ENCODE measurements at regions not wholly inside any gene's neighbourhood (a gene's known extent, or its start where the extent isn't known, plus 50 kb on each side); places are given as distances from the start of the nearest gene placed in this dataset.
"Not testable (repeated sequence)": the region's sequence is repeated elsewhere in the genome, so short reads cannot be mapped to it uniquely, and the experiment has no call there.

GRCh38 chr13:18322821-18323220 lies 858.8 kb downstream of the TUBA3C start:
- not testable (repeated sequence) for DNase-seq

GRCh38 chr13:18319653-18320052 lies 862.0 kb downstream of the TUBA3C start:
- not testable (repeated sequence) for DNase-seq

GRCh38 chr13:18303240-18303813 lies 878.3 kb downstream of the TUBA3C start:
- DNase-seq = not testable (repeated sequence)

- DNase-seq = not testable (repeated sequence)
Measured at GRCh38 chr13:18300968-18301367, 880.7 kb downstream of the TUBA3C start.

- DNase-seq = not testable (repeated sequence)
Measured at GRCh38 chr13:18297359-18297758, 884.3 kb downstream of the TUBA3C start.

GRCh38 chr13:18296617-18297016 lies 885.0 kb downstream of the TUBA3C start:
- not testable (repeated sequence) for DNase-seq

- not testable (repeated sequence) for DNase-seq
Measured at GRCh38 chr13:18294311-18294710, 887.3 kb downstream of the TUBA3C start.

GRCh38 chr13:18286848-18287247 lies 894.8 kb downstream of the TUBA3C start:
- not testable (repeated sequence) for DNase-seq

GRCh38 chr13:18285663-18286062 lies 896.0 kb downstream of the TUBA3C start:
- not testable (repeated sequence) for DNase-seq

GRCh38 chr13:18284040-18284439 lies 897.6 kb downstream of the TUBA3C start:
- not testable (repeated sequence) for DNase-seq

- DNase-seq = not testable (repeated sequence)
Measured at GRCh38 chr13:18281829-18282597, 899.6 kb downstream of the TUBA3C start.

- DNase-seq = not testable (repeated sequence)
Measured at GRCh38 chr13:18280904-18281828, 900.5 kb downstream of the TUBA3C start.

GRCh38 chr13:18279971-18280370 lies 901.7 kb downstream of the TUBA3C start:
- not testable (repeated sequence) for DNase-seq

- not testable (repeated sequence) for DNase-seq
Measured at GRCh38 chr13:18277372-18277771, 904.3 kb downstream of the TUBA3C start.

- DNase-seq = not testable (repeated sequence)
Measured at GRCh38 chr13:18276280-18276679, 905.3 kb downstream of the TUBA3C start.

- not testable (repeated sequence) for DNase-seq
Measured at GRCh38 chr13:18273785-18274514, 907.7 kb downstream of the TUBA3C start.

GRCh38 chr13:18258801-18259419 lies 922.7 kb downstream of the TUBA3C start:
- DNase-seq = not testable (repeated sequence)

- not testable (repeated sequence) for DNase-seq
Measured at GRCh38 chr13:18257686-18258085, 923.9 kb downstream of the TUBA3C start.

GRCh38 chr13:18252848-18253247 lies 928.8 kb downstream of the TUBA3C start:
- not testable (repeated sequence) for DNase-seq

- DNase-seq = not testable (repeated sequence)
Measured at GRCh38 chr13:18248533-18249240, 932.9 kb downstream of the TUBA3C start.

- DNase-seq = not testable (repeated sequence)
Measured at GRCh38 chr13:18240086-18240485, 941.5 kb downstream of the TUBA3C start.

All from fibroblast of upper back skin (primary cell).